ENCODE measurements at regions not wholly inside any gene's neighbourhood (a gene's known extent, or its start where the extent isn't known, plus 50 kb on each side); places are given as distances from the start of the nearest gene placed in this dataset.

GRCh38 chr4:188701952-188702351, 562.7 kb downstream of the TRIML1 start:
- no peak for DNase-seq (ENCODE audit: low read depth)
- TF ChIP-seq CTCF (IDR thresholded peaks at IDR 0.05; ENCODE audit: insufficient read depth, low read depth, low read length): no peak
- no peak overlapping the region for H3K4me3 ChIP-seq (ENCODE audit: low read depth, low read length)

DNA sequence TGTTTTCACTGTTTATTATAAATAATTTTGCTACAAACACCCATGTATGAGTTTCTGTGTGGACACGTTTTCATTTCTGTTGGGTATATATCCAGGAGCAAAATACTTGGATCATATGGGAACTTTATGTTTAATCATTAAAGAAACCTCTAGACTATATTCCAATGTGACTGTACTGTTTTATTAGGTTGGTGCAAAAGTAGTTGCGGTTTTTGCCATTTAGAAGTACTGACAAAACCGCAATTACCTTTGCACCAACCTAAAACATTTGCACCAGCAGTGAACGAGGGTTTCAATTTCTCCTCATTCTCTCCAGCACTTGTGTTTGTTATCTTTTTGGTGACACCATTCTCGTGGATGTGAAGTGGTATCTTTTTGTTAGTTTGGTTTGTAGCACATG, 565.0 kb downstream of the TRIML1 start:
- H3K4me3 ChIP-seq (ENCODE audit: low read depth, low read length): no peak overlapping the region
- TF ChIP-seq CTCF (IDR thresholded peaks at IDR 0.05; ENCODE audit: insufficient read depth, low read depth, low read length): no peak
- DNase-seq (ENCODE audit: low read depth): no peak

DNA sequence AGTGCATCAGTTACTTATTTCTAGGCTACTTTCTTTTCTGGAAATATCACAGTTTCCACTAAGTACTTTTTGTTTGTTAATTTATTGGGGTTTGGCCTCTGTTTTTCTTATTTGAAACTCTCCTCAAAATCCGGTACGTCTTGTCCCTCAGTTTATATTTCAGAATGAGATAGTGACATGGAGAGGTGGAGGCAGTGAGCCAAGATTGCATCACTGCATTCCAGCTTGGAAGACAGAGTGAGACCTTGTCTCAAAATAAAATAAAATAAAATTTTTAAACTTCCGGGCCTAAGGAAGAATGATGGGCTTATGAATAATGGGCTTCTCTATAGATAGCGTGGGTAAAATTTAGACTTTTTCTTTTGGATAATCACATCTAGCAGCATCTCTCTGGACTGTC, 567.8 kb downstream of the TRIML1 start:
- TF ChIP-seq CTCF (IDR thresholded peaks at IDR 0.05; ENCODE audit: insufficient read depth, low read depth, low read length): no peak
- no peak for DNase-seq (ENCODE audit: low read depth)
- no peak overlapping the region for H3K4me3 ChIP-seq (ENCODE audit: low read depth, low read length)

DNA sequence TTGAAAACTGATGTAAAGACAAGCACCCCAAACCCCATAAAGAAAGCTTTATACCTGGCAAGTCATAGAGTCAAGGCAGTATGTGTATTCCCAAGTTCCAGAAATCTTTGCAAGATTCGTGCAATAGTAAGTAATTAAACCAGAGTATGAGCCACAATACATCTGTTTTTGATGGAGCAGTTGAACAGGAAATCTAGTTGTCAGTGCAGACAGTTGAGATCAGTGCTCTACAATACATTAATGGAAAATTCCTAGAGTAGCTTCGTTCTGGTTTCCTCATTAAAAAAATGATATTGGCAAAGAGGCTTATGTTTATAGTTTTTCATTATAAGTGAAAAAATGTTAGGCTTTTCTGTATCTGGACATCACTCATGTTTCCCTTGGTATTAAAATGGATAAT, 575.3 kb downstream of the TRIML1 start:
- no peak overlapping the region for H3K4me3 ChIP-seq (ENCODE audit: low read depth, low read length)
- DNase-seq (ENCODE audit: low read depth): no peak
- no peak for TF ChIP-seq CTCF (IDR thresholded peaks at IDR 0.05; ENCODE audit: insufficient read depth, low read depth, low read length)

DNA sequence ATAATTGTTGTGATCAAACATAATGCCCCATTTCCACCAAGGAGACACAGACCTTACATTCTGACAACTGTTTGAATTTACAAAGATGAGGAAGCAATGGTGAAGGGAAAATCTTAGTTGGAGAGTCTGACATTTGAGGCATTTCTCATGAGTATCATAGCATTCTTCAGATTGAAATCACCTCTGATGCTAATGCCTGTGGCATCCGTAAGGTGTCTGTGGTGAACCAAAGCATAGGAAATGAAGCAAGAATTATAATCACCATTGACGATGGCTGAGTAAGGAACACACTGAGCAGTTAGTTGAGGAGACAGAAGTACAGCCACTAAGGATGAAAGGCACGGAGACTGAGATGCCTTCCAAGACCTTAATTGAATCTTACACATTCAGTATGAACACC, 575.7 kb downstream of the TRIML1 start:
- no peak overlapping the region for H3K4me3 ChIP-seq (ENCODE audit: low read depth, low read length)
- peak; percentile 34 for DNase-seq (ENCODE audit: low read depth)
- TF ChIP-seq CTCF (IDR thresholded peaks at IDR 0.05; ENCODE audit: insufficient read depth, low read depth, low read length): no peak

DNA sequence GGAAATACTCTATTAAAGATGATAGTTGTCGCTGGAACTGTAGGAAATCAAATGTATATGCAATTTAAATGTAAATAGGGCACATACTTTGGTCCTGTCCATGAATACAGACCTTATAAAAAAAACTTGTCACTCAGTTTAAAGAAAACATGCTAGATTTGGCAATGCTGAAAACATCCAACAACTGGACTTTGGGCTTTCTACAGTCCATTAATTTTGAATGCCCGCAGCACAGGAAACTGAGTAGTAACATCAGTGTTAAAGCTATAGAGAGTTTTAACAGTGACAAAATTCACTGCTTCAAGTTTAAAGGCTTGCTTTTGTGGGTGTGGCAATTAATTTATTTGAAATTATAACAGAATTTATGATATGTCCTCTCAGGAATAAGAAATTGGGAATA, 578.4 kb downstream of the TRIML1 start:
- DNase-seq (ENCODE audit: low read depth): no peak
- TF ChIP-seq CTCF (IDR thresholded peaks at IDR 0.05; ENCODE audit: insufficient read depth, low read depth, low read length): no peak

GRCh38 chr4:188719794-188720193, 580.6 kb downstream of the TRIML1 start:
- no peak overlapping the region for H3K4me3 ChIP-seq (ENCODE audit: low read depth, low read length)
- TF ChIP-seq CTCF (IDR thresholded peaks at IDR 0.05; ENCODE audit: insufficient read depth, low read depth, low read length): peak; percentile 22
- no peak for DNase-seq (ENCODE audit: low read depth)

More for the DNA sequence above, 578.4 kb downstream of the TRIML1 start:
- H3K4me3 ChIP-seq (ENCODE audit: low read depth, low read length): no peak overlapping the region
